GM06990 (cell line): ENCODE measurements at regions not wholly inside any gene's neighbourhood (a gene's known extent, or its start where the extent isn't known, plus 50 kb on each side); places are given as distances from the start of the nearest gene placed in this dataset.

Experiments used
- DNase-seq: peaks from one replicate; pipeline ENCODE4 v3.0.0-alpha.2; 2011; ENCODE audit not compliant: insufficient read length; ENCODE audit errors: extremely low read depth
- H3K27me3 ChIP-seq: replicated peaks from 2 replicates; pipeline ENCODE4 v1.6.0; 2011; ENCODE audit warnings: low read length; ENCODE audit not compliant: control insufficient read depth, insufficient read depth
- H3K36me3 ChIP-seq: 2 replicates; pipeline ENCODE4 v1.5.1; 2011; ENCODE audit warnings: low read length; ENCODE audit not compliant: control insufficient read depth, insufficient read depth
- H3K4me3 ChIP-seq: replicated peaks from 2 replicates; pipeline ENCODE4 v1.5.1; 2011; ENCODE audit warnings: low read depth, mild to moderate bottlenecking, control low read depth, low read length
- CTCF ChIP-seq: IDR thresholded peaks from 2 replicates; pipeline ENCODE4 v1.5.1; 2011; ENCODE audit warnings: low read length, control low read depth, mild to moderate bottlenecking, inconsistent platforms; ENCODE audit not compliant: insufficient read depth, poor library complexity, severe bottlenecking

- no peak for DNase-seq
These were observed 85.6 kb upstream of the NEO1 start for GRCh38 chr15:72966641-72967040.

GRCh38 chr15:72965671-72966070 is 86.6 kb upstream of the NEO1 start:
- Histone ChIP-seq H3K4me3 (no peak overlapping the region), H3K27me3 (no peaks in the 10 kb centered on the region), H3K36me3 (no peaks in the 10 kb centered on the region)
- TF ChIP-seq CTCF = no peak
- DNase-seq = no peak

More at GRCh38 chr15:72966641-72967040, 85.6 kb upstream of the NEO1 start:
- Histone ChIP-seq H3K4me3 (no peak overlapping the region), H3K36me3 (no peaks in the 10 kb centered on the region), H3K27me3 (no peaks in the 10 kb centered on the region)
- no peak for TF ChIP-seq CTCF

- DNase-seq = no peak
- Histone ChIP-seq H3K27me3 (no peaks in the 10 kb centered on the region), H3K4me3 (no peak overlapping the region), H3K36me3 (no peaks in the 10 kb centered on the region)
- no peak for TF ChIP-seq CTCF
These were observed 87.7 kb upstream of the NEO1 start for GRCh38 chr15:72964542-72964941.

GRCh38 chr15:72964135-72964534 is 88.1 kb upstream of the NEO1 start:
- no peak for DNase-seq
- Histone ChIP-seq H3K36me3 (no peaks in the 10 kb centered on the region), H3K4me3 (no peak overlapping the region), H3K27me3 (no peaks in the 10 kb centered on the region)
- TF ChIP-seq CTCF = no peak

- Histone ChIP-seq H3K36me3 (no peaks in the 10 kb centered on the region), H3K27me3 (no peaks in the 10 kb centered on the region), H3K4me3 (no peak overlapping the region)
- DNase-seq = no peak
- no peak for TF ChIP-seq CTCF
These were observed 90.1 kb upstream of the NEO1 start for GRCh38 chr15:72962054-72962702.

GRCh38 chr15:72961346-72961745 is 90.9 kb upstream of the NEO1 start:
- H3K36me3 ChIP-seq = no peaks in the 10 kb centered on the region
- H3K27me3 ChIP-seq = no peaks in the 10 kb centered on the region
- no peak overlapping the region for H3K4me3 ChIP-seq
- TF ChIP-seq CTCF = no peak
- DNase-seq = no peak
